OCI-LY1 (cell line): ENCODE measurements at regions not wholly inside any gene's neighbourhood (a gene's known extent, or its start where the extent isn't known, plus 50 kb on each side); places are given as distances from the start of the nearest gene placed in this dataset.

ENCODE experiments used
- H2AFZ ChIP-seq: fragments of 200-600 bp; sonication (generic), shearing (Covaris generic); 2 replicates; pipeline ENCODE4 v1.6.0; 2014; ENCODE audit warnings: antibody characterized with exemption, mild to moderate bottlenecking, low read length
- H3F3A ChIP-seq: fragments of 200-600 bp; sonication (generic), shearing (Covaris generic); 2 replicates; pipeline ENCODE4 v1.6.0; 2014; ENCODE audit warnings: mild to moderate bottlenecking, antibody characterized with exemption, low read length, moderate library complexity; ENCODE audit not compliant: insufficient read depth
- H3K27ac ChIP-seq: fragments of 200-600 bp; sonication (generic); 2 replicates; pipeline ENCODE4 v1.5.1; 2014; ENCODE audit warnings: low read length, mixed run types, mild to moderate bottlenecking, low read depth; ENCODE audit not compliant: poor library complexity, severe bottlenecking
- H3K27me3 ChIP-seq: fragments of 200-600 bp; sonication (generic); 2 replicates; pipeline ENCODE4 v1.6.0; 2014; ENCODE audit warnings: antibody characterized with exemption, mild to moderate bottlenecking, low read length, moderate library complexity; ENCODE audit not compliant: insufficient read depth
- H3K36me3 ChIP-seq: fragments of 200-600 bp; sonication (generic); 2 replicates; pipeline ENCODE4 v1.6.1; 2014; ENCODE audit warnings: mild to moderate bottlenecking, antibody characterized with exemption, low read length, moderate library complexity, mixed read lengths; ENCODE audit not compliant: insufficient read depth
- H3K4me1 ChIP-seq: fragments of 200-600 bp; sonication (generic); 2 replicates; pipeline ENCODE4 v1.5.1; 2014; ENCODE audit warnings: mild to moderate bottlenecking, low read length, moderate library complexity; ENCODE audit not compliant: insufficient read depth, severe bottlenecking
- H3K4me2 ChIP-seq: fragments of 200-600 bp; sonication (generic), shearing (Covaris generic); 2 replicates; pipeline ENCODE4 v1.6.1; 2014; ENCODE audit warnings: low read length
- H3K4me3 ChIP-seq: fragments of 200-600 bp; sonication (generic); 2 replicates; pipeline ENCODE4 v1.5.1; 2014; ENCODE audit warnings: low read length, low read depth, mild to moderate bottlenecking, mixed read lengths; ENCODE audit not compliant: poor library complexity, severe bottlenecking
- H3K79me2 ChIP-seq: fragments of 200-600 bp; shearing (Covaris generic); 2 replicates; pipeline ENCODE4 v1.6.1; 2016; ENCODE audit warnings: mixed run types, low read length, mixed read lengths; ENCODE audit not compliant: insufficient read depth
- H3K9ac ChIP-seq: fragments of 200-600 bp; sonication (generic), shearing (Covaris generic); 2 replicates; pipeline ENCODE4 v1.6.1; 2014; ENCODE audit warnings: mild to moderate bottlenecking, low read length, mixed read lengths
- H3K9me2 ChIP-seq: fragments of 200-600 bp; sonication (generic), shearing (Covaris generic); 2 replicates; pipeline ENCODE4 v1.6.1; 2014; ENCODE audit warnings: low read depth, mild to moderate bottlenecking, low read length, mixed read lengths
- H3K9me3 ChIP-seq: fragments of 200-600 bp; shearing (Covaris generic); 2 replicates; pipeline ENCODE4 v1.6.1; 2014; ENCODE audit warnings: low read length, mixed read lengths
- H4K20me1 ChIP-seq: fragments of 200-600 bp; sonication (generic), shearing (Covaris generic); 2 replicates; pipeline ENCODE4 v1.6.0; 2016; ENCODE audit warnings: mild to moderate bottlenecking, low read length; ENCODE audit not compliant: insufficient read depth
- EZH2 ChIP-seq: fragments of 200-600 bp; sonication (generic), shearing (Covaris generic); IDR thresholded peaks from 2 replicates; pipeline ENCODE4 v1.8.0; 2017; ENCODE audit warnings: borderline replicate concordance, mixed run types, mild to moderate bottlenecking, antibody characterized with exemption, low read length, moderate library complexity, mixed read lengths
- TF ChIP-seq, protein P1 (sequence below): fragments of 200-600 bp; sonication (generic), shearing (Covaris generic); IDR thresholded peaks from 2 replicates; pipeline ENCODE4 v1.5.1; 2017; ENCODE audit warnings: mild to moderate bottlenecking, antibody characterized with exemption, low read length, moderate library complexity, mixed read lengths

DNA sequence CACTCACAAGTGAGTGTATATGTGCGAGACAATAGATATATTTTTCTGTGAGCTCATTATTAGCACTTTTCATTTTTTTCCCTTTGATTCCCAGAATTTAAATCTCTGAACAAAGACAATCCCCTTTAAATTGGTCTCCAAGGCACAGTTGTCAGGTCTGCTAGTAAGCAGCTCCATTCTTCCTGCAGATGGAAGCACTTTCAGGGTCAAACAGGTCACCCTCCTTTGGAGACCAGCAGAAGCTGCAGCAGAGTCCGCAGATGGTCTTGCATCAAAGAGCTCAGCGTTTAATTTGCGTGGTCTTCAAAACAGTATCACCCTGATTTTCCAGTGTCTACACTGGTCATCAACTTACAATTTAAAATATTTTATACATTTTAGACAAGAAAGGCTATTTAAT is 543.8 kb downstream of the ARL4A start:
- no peak overlapping the region for H2AFZ ChIP-seq
- 0 out of 2 replicates have a peak, but pooled peaks cover 3% of the 10 kb centered on the region for H4K20me1 ChIP-seq
- no peaks in the 10 kb centered on the region for H3F3A ChIP-seq
- no peak overlapping the region for H3K4me3 ChIP-seq
- TF ChIP-seq EZH2: no peak
- TF ChIP-seq, protein P1, sequence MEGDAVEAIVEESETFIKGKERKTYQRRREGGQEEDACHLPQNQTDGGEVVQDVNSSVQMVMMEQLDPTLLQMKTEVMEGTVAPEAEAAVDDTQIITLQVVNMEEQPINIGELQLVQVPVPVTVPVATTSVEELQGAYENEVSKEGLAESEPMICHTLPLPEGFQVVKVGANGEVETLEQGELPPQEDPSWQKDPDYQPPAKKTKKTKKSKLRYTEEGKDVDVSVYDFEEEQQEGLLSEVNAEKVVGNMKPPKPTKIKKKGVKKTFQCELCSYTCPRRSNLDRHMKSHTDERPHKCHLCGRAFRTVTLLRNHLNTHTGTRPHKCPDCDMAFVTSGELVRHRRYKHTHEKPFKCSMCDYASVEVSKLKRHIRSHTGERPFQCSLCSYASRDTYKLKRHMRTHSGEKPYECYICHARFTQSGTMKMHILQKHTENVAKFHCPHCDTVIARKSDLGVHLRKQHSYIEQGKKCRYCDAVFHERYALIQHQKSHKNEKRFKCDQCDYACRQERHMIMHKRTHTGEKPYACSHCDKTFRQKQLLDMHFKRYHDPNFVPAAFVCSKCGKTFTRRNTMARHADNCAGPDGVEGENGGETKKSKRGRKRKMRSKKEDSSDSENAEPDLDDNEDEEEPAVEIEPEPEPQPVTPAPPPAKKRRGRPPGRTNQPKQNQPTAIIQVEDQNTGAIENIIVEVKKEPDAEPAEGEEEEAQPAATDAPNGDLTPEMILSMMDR: no peak
- H3K27ac ChIP-seq: no peak overlapping the region
- no peaks in the 10 kb centered on the region for H3K9me2 ChIP-seq
- H3K9me3 ChIP-seq: no peaks in the 10 kb centered on the region
- H3K36me3 ChIP-seq: no peaks in the 10 kb centered on the region
- no peak overlapping the region for H3K9ac ChIP-seq
- no peaks in the 10 kb centered on the region for H3K4me1 ChIP-seq
- no peaks in the 10 kb centered on the region for H3K79me2 ChIP-seq
- no peak overlapping the region for H3K4me2 ChIP-seq
- no peaks in the 10 kb centered on the region for H3K27me3 ChIP-seq

DNA sequence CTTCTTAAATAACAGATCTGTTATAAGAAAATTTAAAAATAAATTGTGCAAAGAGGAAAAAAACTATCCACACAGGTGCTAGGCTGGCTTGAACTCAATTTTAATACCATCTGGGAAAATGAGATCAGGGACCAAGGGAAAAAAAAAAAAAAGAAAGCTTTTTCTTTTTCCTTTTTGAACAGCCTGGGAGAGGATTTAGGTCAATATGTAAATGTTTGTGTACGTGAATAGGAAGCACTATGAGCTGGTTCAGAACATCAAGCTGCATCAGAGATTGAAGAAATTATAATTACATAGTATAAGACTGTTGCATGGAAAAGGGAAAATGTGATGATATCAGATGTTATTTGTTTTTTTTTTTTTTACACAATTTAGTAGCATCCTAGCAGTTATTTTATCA is 548.0 kb downstream of the ARL4A start:
- Histone ChIP-seq H3K27me3 (no peaks in the 10 kb centered on the region), H3K27ac (no peak overlapping the region), H3K9ac (no peak overlapping the region), H4K20me1 (no peaks in the 10 kb centered on the region), H2AFZ (no peak overlapping the region), H3K9me2 (no peaks in the 10 kb centered on the region), H3K4me1 (no peaks in the 10 kb centered on the region), H3K4me3 (no peak overlapping the region), H3K9me3 (no peaks in the 10 kb centered on the region), H3K79me2 (no peaks in the 10 kb centered on the region), H3K36me3 (no peaks in the 10 kb centered on the region), H3F3A (no peaks in the 10 kb centered on the region), H3K4me2 (no peak overlapping the region)
- no peak for TF ChIP-seq EZH2
- TF ChIP-seq, protein P1: no peak

DNA sequence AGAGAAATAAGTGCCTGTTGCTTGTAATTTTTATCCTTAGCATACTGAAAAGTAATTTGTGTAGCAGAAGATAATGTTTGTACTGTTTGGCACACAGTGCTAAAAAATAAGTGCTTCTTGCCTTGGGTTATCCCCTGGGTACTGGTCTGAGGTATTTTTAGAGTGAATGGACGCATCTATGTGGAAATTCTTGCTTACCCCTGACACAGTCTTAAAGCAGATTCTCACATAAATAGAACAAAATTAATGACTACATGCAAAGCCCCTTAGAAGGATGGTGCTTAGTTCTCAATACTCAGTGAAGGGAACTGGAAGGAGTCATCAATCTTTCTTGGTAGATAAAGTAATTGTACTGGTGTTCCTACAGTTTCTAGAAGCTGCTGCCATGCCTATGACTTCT is 548.6 kb downstream of the ARL4A start:
- TF ChIP-seq EZH2: no peak
- TF ChIP-seq, protein P1: no peak
- Histone ChIP-seq H3K4me2 (no peak overlapping the region), H3K79me2 (no peaks in the 10 kb centered on the region), H3K9me3 (no peaks in the 10 kb centered on the region), H3F3A (no peaks in the 10 kb centered on the region), H3K9ac (no peak overlapping the region), H3K4me1 (no peaks in the 10 kb centered on the region), H4K20me1 (no peaks in the 10 kb centered on the region), H3K4me3 (no peak overlapping the region), H3K36me3 (no peaks in the 10 kb centered on the region), H2AFZ (no peak overlapping the region), H3K9me2 (no peaks in the 10 kb centered on the region), H3K27ac (no peak overlapping the region), H3K27me3 (no peaks in the 10 kb centered on the region)
